ENCODE measurements at regions not wholly inside any gene's neighbourhood (a gene's known extent, or its start where the extent isn't known, plus 50 kb on each side); places are given as distances from the start of the nearest gene placed in this dataset.
"Not testable (repeated sequence)": the region's sequence is repeated elsewhere in the genome, so short reads cannot be mapped to it uniquely, and the experiment has no call there.

DNA sequence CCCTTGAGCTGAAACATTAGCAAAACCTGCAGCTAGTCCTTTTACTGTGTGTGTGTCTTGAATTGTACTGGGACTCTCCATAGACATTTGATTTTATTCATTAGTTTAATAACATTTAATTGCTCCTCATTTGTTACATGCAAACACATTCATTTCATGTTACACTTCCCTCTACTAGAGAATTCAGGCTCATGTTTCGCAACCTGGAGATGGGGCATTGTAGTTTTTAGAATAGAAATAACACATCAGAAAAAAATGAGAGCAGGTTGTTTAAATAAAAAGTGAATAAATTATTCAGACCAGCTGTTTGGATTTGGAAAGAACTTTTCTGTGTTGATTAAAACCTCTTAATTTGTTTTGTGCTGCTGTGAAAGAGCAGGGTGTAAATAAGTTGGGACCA lies 243.9 kb downstream of the ETV1 start:
- peaks cover 7% of the 10 kb centered on the region for H3K4me1 ChIP-seq (ENCODE audit: control insufficient read depth, insufficient read depth, low read length)
- H3K4me3 ChIP-seq (ENCODE audit: low read depth, low read length): no peak overlapping the region
- no peak overlapping the region for H3K9ac ChIP-seq (ENCODE audit: low read depth, low read length)
- H3K27me3 ChIP-seq (ENCODE audit: control insufficient read depth, insufficient read depth, low read length): no peaks in the 10 kb centered on the region
- no peaks in the 10 kb centered on the region for H3K36me3 ChIP-seq (ENCODE audit: control insufficient read depth, insufficient read depth, low read length)
- no peaks in the 10 kb centered on the region for H3K9me3 ChIP-seq (ENCODE audit: control insufficient read depth, insufficient read depth, low read length)

DNA sequence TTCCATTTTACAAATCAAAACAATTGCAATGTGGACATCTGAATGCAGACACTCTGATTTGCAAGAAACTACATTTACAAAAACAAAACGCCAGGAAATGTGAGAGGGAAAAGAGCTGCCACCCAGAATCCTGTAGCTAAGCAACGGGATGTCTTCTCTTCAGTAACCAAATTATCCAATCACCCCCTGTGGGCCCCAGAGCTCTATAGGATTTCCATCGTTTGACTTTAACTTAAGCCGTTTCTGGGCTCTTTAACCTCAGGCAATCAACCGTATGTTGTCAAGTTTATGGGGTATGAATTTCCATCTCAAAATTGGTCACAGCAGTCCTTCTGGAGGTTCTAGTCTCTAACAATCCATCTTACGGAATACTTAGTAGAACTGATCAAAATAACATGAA lies 240.5 kb downstream of the ETV1 start:
- no peak overlapping the region for H3K4me3 ChIP-seq (ENCODE audit: low read depth, low read length)
- H3K9me3 ChIP-seq (ENCODE audit: control insufficient read depth, insufficient read depth, low read length): no peaks in the 10 kb centered on the region
- H3K4me1 ChIP-seq (ENCODE audit: control insufficient read depth, insufficient read depth, low read length): peaks cover 7% of the 10 kb centered on the region

DNA sequence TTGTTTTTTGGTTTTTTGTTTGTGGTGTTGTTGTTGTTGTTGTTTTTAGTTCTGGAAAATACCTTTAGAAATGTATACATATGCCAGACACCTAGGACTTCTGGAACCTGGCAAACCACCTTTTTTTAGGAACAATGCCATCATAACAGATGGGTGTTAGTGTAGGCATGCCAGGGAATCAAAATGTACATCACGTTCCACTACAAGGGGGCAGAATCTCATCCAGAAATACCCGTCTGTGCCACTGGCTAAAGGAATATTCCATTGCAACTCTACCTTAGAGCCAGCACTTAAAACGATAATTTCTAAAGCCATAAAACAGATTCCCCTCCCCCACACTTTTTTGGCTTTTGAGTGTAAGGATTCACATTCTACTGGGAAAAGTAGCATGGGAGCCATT lies 239.8 kb downstream of the ETV1 start:
- Histone ChIP-seq H3K9me3 (ENCODE audit: control insufficient read depth, insufficient read depth, low read length) (no peaks in the 10 kb centered on the region), H3K27me3 (ENCODE audit: control insufficient read depth, insufficient read depth, low read length) (no peaks in the 10 kb centered on the region), H3K9ac (ENCODE audit: low read depth, low read length) (no peak overlapping the region), H3K36me3 (ENCODE audit: control insufficient read depth, insufficient read depth, low read length) (no peaks in the 10 kb centered on the region), H3K4me3 (ENCODE audit: low read depth, low read length) (no peak overlapping the region), H3K4me1 (ENCODE audit: control insufficient read depth, insufficient read depth, low read length) (peaks cover 7% of the 10 kb centered on the region)

More for the DNA sequence above, 240.5 kb downstream of the ETV1 start:
- Histone ChIP-seq H3K36me3 (ENCODE audit: control insufficient read depth, insufficient read depth, low read length) (no peaks in the 10 kb centered on the region), H3K9ac (ENCODE audit: low read depth, low read length) (no peak overlapping the region), H3K27me3 (ENCODE audit: control insufficient read depth, insufficient read depth, low read length) (no peaks in the 10 kb centered on the region)

DNA sequence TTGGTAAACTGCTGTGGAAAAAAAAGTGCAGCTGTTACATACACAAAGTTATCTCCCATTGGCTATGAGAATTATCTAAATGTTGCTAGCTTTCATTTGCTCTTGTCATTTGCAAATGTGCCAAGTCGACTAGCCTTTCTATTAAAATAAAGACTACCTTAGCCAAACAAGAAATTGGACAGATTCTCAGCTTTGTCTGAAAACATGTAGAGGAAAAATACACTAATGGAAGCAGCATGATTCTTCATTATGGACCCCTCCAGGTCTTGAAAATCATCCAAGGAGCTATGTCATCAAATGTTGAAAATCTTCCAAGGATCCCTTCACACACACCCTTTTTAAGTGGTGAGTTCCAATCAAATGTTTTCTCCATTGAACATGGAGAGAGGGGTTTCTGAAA lies 237.7 kb downstream of the ETV1 start:
- Histone ChIP-seq H3K4me1 (ENCODE audit: control insufficient read depth, insufficient read depth, low read length) (peaks cover 7% of the 10 kb centered on the region), H3K27me3 (ENCODE audit: control insufficient read depth, insufficient read depth, low read length) (no peaks in the 10 kb centered on the region), H3K9ac (ENCODE audit: low read depth, low read length) (no peak overlapping the region)

DNA sequence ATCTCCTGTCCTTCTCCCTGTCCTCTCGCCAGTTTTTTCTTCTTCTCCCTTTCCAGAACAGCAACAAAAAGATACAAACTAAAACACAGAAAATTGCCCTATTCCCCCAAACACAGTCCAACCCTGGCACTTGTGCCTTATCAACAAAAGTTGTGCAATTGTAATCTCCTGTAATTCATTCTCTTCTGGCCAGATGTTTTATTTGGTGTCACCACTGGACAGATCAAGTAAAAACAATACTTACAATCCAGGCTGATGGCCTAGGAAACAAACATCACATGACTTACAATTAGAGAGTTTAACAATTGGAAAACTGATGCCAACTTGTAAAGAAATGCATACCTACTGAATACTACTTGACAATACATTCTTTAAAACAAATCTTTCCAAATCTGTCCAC lies 231.6 kb downstream of the ETV1 start:
- Histone ChIP-seq H3K9ac (ENCODE audit: low read depth, low read length) (no peak overlapping the region), H3K4me3 (ENCODE audit: low read depth, low read length) (no peak overlapping the region), H3K36me3 (ENCODE audit: control insufficient read depth, insufficient read depth, low read length) (no peaks in the 10 kb centered on the region), H3K27me3 (ENCODE audit: control insufficient read depth, insufficient read depth, low read length) (no peaks in the 10 kb centered on the region), H3K9me3 (ENCODE audit: control insufficient read depth, insufficient read depth, low read length) (no peaks in the 10 kb centered on the region), H3K4me1 (ENCODE audit: control insufficient read depth, insufficient read depth, low read length) (no peaks in the 10 kb centered on the region)

More for the DNA sequence above, 237.7 kb downstream of the ETV1 start:
- no peak overlapping the region for H3K4me3 ChIP-seq (ENCODE audit: low read depth, low read length)
- no peaks in the 10 kb centered on the region for H3K9me3 ChIP-seq (ENCODE audit: control insufficient read depth, insufficient read depth, low read length)
- H3K36me3 ChIP-seq (ENCODE audit: control insufficient read depth, insufficient read depth, low read length): no peaks in the 10 kb centered on the region

DNA sequence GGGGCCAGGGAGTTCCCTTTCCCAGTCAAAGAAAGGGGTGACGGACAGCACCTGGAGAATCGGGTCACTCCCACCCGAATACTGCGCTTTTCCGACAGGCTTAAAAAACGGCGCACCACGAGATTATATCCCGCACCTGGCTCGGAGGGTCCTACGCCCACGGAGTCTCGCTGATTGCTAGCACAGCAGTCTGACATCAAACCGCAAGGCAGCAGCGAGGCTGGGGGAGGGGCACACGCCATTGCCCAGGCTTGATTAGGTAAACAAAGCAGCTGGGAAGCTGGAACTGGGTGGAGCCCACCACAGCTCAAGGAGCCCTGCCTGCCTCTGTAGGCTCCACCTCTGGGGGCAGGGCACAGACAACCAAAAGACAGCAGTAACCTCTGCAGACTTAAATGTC lies 223.6 kb downstream of the ETV1 start:
- H3K9ac ChIP-seq (ENCODE audit: low read depth, low read length); H3K4me3 ChIP-seq (ENCODE audit: low read depth, low read length); H3K9me3 ChIP-seq (ENCODE audit: control insufficient read depth, insufficient read depth, low read length); H3K36me3 ChIP-seq (ENCODE audit: control insufficient read depth, insufficient read depth, low read length); H3K4me1 ChIP-seq (ENCODE audit: control insufficient read depth, insufficient read depth, low read length); H3K27me3 ChIP-seq (ENCODE audit: control insufficient read depth, insufficient read depth, low read length): not testable (repeated sequence)

DNA sequence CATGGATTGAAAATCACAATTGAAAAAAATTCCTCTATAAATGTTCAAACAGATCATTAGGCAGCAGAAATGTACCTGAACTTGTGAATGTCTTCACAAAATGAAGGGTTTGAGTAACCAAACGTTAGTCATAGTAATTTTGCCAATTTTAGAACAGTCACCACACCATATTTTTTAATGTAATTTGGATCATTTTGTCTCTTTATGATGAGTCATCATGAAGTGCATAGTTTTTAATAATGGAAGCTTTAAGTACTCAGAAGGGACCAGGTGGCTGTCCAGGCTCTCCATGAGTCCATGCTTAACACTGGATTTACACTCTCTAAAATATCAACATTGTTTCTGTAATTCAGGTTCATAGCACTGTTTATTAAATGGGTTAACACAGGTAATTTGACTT lies 219.2 kb downstream of the ETV1 start:
- H3K4me3 ChIP-seq (ENCODE audit: low read depth, low read length): no peak overlapping the region
- H3K9me3 ChIP-seq (ENCODE audit: control insufficient read depth, insufficient read depth, low read length): no peaks in the 10 kb centered on the region
- no peaks in the 10 kb centered on the region for H3K36me3 ChIP-seq (ENCODE audit: control insufficient read depth, insufficient read depth, low read length)
- H3K9ac ChIP-seq (ENCODE audit: low read depth, low read length): no peak overlapping the region
- H3K4me1 ChIP-seq (ENCODE audit: control insufficient read depth, insufficient read depth, low read length): peaks cover 3% of the 10 kb centered on the region
- no peaks in the 10 kb centered on the region for H3K27me3 ChIP-seq (ENCODE audit: control insufficient read depth, insufficient read depth, low read length)

DNA sequence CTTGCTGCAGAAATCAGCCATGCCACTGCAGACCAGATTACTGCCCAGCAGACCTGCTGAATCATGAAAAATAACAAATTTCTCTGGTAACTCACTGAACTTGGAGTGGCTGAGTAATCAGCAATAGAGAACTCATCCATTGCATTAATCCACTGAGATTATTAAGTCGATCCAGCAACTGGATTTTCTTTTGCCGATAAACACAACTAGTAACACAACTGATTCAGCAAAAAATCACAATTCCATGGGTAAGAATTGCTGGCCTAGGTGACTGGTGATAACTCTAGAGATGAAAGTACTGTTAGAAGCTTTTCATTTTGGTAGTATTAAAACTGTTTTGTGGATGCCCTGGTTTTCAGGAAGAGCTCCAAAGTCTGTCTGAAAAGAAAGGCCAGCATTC lies 214.5 kb downstream of the ETV1 start:
- H3K36me3 ChIP-seq (ENCODE audit: control insufficient read depth, insufficient read depth, low read length): no peaks in the 10 kb centered on the region

DNA sequence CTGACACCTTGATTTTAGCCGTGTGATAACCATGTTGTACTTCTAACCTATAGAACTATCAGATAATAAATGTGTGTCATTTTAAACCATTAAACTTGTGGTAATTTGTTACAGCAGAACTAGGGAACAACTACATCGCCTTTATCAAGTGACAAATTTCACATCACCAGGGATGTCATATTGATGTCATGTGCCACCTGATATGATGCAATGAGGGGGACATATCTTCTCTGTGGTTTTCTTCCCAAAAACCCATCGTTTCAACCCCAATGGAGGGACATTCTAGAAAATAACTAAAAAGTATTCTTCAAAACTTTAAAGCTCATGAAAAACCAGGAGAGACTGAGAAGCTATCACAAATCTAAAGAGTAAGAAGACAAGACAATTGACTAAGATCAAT lies 212.2 kb downstream of the ETV1 start:
- H3K4me3 ChIP-seq (ENCODE audit: low read depth, low read length): no peak overlapping the region
- H3K36me3 ChIP-seq (ENCODE audit: control insufficient read depth, insufficient read depth, low read length): no peaks in the 10 kb centered on the region
- H3K9me3 ChIP-seq (ENCODE audit: control insufficient read depth, insufficient read depth, low read length): no peaks in the 10 kb centered on the region
- H3K27me3 ChIP-seq (ENCODE audit: control insufficient read depth, insufficient read depth, low read length): no peaks in the 10 kb centered on the region
- H3K9ac ChIP-seq (ENCODE audit: low read depth, low read length): no peak overlapping the region
- H3K4me1 ChIP-seq (ENCODE audit: control insufficient read depth, insufficient read depth, low read length): peaks cover 3% of the 10 kb centered on the region

More for the DNA sequence above, 214.5 kb downstream of the ETV1 start:
- Histone ChIP-seq H3K4me1 (ENCODE audit: control insufficient read depth, insufficient read depth, low read length) (peaks cover 3% of the 10 kb centered on the region), H3K9ac (ENCODE audit: low read depth, low read length) (no peak overlapping the region), H3K27me3 (ENCODE audit: control insufficient read depth, insufficient read depth, low read length) (no peaks in the 10 kb centered on the region), H3K4me3 (ENCODE audit: low read depth, low read length) (no peak overlapping the region), H3K9me3 (ENCODE audit: control insufficient read depth, insufficient read depth, low read length) (no peaks in the 10 kb centered on the region)

DNA sequence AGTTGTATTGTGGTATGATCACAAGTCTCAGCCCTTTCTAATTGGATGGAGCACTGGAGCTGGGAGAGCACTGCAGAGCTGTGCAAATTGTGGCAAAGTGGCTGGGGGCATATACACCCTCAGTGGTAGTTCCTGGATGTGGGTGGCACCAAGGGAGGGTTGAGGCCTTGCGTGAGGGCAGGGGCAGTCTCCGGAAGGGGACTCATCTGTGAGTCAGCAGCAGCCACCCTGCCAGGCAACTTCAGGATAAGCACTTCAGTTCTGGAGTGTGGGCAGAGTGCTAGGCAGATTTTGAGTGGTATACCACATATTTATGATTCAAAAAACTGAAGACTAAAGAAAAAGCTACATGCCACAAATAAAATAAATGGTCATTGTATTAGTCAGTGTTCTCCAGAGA lies 210.5 kb downstream of the ETV1 start:
- Histone ChIP-seq H3K9ac (ENCODE audit: low read depth, low read length) (no peak overlapping the region), H3K9me3 (ENCODE audit: control insufficient read depth, insufficient read depth, low read length) (no peaks in the 10 kb centered on the region), H3K4me3 (ENCODE audit: low read depth, low read length) (no peak overlapping the region), H3K36me3 (ENCODE audit: control insufficient read depth, insufficient read depth, low read length) (no peaks in the 10 kb centered on the region), H3K4me1 (ENCODE audit: control insufficient read depth, insufficient read depth, low read length) (no peaks in the 10 kb centered on the region), H3K27me3 (ENCODE audit: control insufficient read depth, insufficient read depth, low read length) (no peaks in the 10 kb centered on the region)

DNA sequence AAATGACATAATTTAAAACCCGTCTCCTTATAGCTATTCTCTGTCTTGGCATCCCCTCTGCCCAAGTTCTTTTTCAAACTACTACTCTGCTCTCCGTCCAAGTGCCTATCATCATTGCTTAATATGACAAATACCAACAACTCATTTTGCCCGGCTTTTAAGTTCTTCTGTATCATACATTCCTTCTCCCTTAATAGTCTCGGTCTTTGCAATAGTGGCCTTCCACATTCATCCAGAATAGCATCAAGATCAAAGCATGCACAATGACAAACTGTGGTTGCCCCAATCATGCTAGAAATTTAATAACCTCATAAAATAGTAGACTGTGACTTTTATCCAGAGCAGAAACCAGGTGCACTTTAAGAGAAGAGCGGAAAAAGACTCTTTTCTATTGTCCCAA lies 198.9 kb downstream of the ETV1 start:
- Histone ChIP-seq H3K9ac (ENCODE audit: low read depth, low read length) (no peak overlapping the region), H3K4me1 (ENCODE audit: control insufficient read depth, insufficient read depth, low read length) (no peaks in the 10 kb centered on the region), H3K9me3 (ENCODE audit: control insufficient read depth, insufficient read depth, low read length) (no peaks in the 10 kb centered on the region), H3K27me3 (ENCODE audit: control insufficient read depth, insufficient read depth, low read length) (no peaks in the 10 kb centered on the region), H3K4me3 (ENCODE audit: low read depth, low read length) (no peak overlapping the region), H3K36me3 (ENCODE audit: control insufficient read depth, insufficient read depth, low read length) (no peaks in the 10 kb centered on the region)

DNA sequence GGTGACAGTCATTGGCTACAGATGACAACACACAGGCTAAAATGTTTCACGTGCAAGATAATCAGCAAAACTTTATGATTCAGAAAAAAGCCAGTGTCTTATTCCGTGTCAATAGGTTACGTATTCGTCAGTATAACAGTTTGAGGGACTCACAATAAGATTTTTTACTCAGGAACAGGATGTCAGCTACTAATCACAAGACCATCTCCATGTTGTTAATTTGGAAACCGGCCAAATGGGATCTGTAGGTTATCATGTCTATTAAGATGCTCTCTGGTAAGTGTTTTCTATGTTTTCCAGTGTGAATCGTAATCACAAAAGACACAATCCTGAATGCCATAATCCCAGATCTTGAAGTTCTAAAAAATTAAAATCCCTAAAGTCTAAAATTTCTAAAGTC lies 197.3 kb downstream of the ETV1 start:
- Histone ChIP-seq H3K4me3 (ENCODE audit: low read depth, low read length) (no peak overlapping the region), H3K9ac (ENCODE audit: low read depth, low read length) (no peak overlapping the region), H3K9me3 (ENCODE audit: control insufficient read depth, insufficient read depth, low read length) (no peaks in the 10 kb centered on the region), H3K27me3 (ENCODE audit: control insufficient read depth, insufficient read depth, low read length) (no peaks in the 10 kb centered on the region), H3K36me3 (ENCODE audit: control insufficient read depth, insufficient read depth, low read length) (no peaks in the 10 kb centered on the region), H3K4me1 (ENCODE audit: control insufficient read depth, insufficient read depth, low read length) (peaks cover 3% of the 10 kb centered on the region)

DNA sequence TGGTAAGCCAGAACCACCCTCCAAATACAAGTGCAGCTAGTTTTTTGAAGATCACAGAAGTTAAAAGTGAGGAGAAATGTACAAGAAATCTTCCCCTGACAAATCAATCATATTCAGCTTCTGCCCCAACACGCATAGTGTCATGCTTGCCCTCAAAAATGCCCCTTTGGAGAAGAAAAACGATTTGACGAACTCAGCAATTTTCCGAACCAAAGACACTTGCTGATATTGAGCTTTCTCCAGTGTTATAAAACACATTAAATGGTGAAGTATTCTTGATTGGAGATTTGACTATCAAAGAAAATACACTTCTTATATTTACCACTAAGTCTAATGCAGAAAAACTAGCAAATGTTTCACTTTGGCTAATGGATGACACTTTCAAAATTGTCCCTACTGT lies 195.5 kb downstream of the ETV1 start:
- H3K36me3 ChIP-seq (ENCODE audit: control insufficient read depth, insufficient read depth, low read length): no peaks in the 10 kb centered on the region
- no peaks in the 10 kb centered on the region for H3K9me3 ChIP-seq (ENCODE audit: control insufficient read depth, insufficient read depth, low read length)
- H3K9ac ChIP-seq (ENCODE audit: low read depth, low read length): no peak overlapping the region
- no peak overlapping the region for H3K4me3 ChIP-seq (ENCODE audit: low read depth, low read length)
- no peaks in the 10 kb centered on the region for H3K27me3 ChIP-seq (ENCODE audit: control insufficient read depth, insufficient read depth, low read length)
- peaks cover 11% of the 10 kb centered on the region for H3K4me1 ChIP-seq (ENCODE audit: control insufficient read depth, insufficient read depth, low read length)

Data from iPS-15b (cell line).